ENCODE measurements at regions not wholly inside any gene's neighbourhood (a gene's known extent, or its start where the extent isn't known, plus 50 kb on each side); places are given as distances from the start of the nearest gene placed in this dataset.

DNA sequence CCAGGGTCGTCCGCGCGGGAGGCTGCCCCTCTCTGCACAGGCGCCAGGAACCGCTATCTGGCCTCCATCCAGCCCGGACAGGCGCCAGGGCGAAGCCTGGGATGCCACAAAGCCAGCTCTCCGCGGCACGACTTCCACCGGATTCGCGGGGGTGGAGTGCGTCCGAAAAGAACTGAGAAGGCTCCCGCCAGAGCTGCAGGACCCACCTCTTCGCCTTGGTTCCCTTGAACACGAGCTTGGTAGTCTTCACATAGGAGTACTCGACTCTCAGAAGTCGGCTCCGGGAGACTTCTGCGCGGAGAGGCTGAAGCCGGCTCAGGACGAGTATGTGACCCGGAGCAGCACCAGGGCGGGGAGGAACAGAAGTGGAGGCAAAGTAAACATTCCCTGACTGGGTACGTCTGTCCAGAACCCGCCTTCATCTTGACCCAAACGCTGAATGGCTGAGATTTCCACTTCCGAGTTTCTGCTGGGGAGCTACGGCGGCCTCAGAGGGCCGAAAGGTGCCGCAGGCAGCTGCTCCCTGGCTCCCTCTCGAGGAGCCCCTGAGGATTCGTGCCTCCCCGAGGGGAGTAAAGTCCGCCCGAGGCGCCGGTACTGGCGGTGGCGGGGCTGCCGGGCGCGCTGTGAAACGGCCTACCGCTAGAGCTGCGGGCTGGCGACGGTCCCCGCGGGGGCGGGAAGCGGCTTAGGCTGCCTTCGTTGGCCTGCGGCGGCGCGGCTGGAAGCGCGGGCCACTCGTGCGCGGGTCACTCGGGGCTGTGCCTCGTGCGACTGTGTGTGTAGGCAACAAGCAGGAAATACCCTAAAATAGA is 2654.9 kb upstream of the DEFB115 start (continued):
- TF ChIP-seq MAFG (CRISPR knock-in tag; IDR thresholded peaks at IDR 0.05): peak; percentile 44; the same call in 1 of the 2 replicates
- TF ChIP-seq RXRA (CRISPR knock-in tag; IDR thresholded peaks at IDR 0.05): peak; percentile 61
- TF ChIP-seq, protein P1, sequence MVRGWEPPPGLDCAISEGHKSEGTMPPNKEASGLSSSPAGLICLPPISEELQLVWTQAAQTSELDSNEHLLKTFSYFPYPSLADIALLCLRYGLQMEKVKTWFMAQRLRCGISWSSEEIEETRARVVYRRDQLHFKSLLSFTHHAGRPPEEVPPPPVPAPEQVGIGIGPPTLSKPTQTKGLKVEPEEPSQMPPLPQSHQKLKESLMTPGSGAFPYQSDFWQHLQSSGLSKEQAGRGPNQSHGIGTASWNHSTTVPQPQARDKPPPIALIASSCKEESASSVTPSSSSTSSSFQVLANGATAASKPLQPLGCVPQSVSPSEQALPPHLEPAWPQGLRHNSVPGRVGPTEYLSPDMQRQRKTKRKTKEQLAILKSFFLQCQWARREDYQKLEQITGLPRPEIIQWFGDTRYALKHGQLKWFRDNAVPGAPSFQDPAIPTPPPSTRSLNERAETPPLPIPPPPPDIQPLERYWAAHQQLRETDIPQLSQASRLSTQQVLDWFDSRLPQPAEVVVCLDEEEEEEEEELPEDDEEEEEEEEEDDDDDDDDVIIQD (CRISPR knock-in tag; IDR thresholded peaks at IDR 0.05; ENCODE audit: low read depth): peak; percentile 100
- peak; percentile 97 for TF ChIP-seq SMYD3 (CRISPR knock-in tag; IDR thresholded peaks at IDR 0.05)
- TF ChIP-seq ZNF878 (CRISPR knock-in tag; IDR thresholded peaks at IDR 0.05): peak; percentile 96
- TF ChIP-seq, protein P2, sequence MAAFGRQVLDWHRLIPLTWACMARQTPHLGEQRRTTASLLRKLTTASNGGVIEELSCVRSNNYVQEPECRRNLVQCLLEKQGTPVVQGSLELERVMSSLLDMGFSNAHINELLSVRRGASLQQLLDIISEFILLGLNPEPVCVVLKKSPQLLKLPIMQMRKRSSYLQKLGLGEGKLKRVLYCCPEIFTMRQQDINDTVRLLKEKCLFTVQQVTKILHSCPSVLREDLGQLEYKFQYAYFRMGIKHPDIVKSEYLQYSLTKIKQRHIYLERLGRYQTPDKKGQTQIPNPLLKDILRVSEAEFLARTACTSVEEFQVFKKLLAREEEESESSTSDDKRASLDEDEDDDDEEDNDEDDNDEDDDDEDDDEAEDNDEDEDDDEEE (CRISPR knock-in tag; IDR thresholded peaks at IDR 0.05): peak; percentile 93; the same call in 1 of the 2 replicates
- TF ChIP-seq, protein P3, sequence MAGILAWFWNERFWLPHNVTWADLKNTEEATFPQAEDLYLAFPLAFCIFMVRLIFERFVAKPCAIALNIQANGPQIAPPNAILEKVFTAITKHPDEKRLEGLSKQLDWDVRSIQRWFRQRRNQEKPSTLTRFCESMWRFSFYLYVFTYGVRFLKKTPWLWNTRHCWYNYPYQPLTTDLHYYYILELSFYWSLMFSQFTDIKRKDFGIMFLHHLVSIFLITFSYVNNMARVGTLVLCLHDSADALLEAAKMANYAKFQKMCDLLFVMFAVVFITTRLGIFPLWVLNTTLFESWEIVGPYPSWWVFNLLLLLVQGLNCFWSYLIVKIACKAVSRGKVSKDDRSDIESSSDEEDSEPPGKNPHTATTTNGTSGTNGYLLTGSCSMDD (CRISPR knock-in tag; IDR thresholded peaks at IDR 0.05): 0 out of 2 replicates have a peak, but pooled peaks have one; percentile 25
- peak; percentile 95 for TF ChIP-seq ZNF451 (CRISPR knock-in tag; IDR thresholded peaks at IDR 0.05)
- peak; percentile 87 for TF ChIP-seq ZSCAN20 (CRISPR knock-in tag; IDR thresholded peaks at IDR 0.05; ENCODE audit: borderline replicate concordance)
- peak; percentile 93 for TF ChIP-seq ZNF776 (CRISPR knock-in tag; IDR thresholded peaks at IDR 0.05)
- peak; percentile 97; the same call in 1 of the 2 replicates for TF ChIP-seq ZNF572 (CRISPR knock-in tag; IDR thresholded peaks at IDR 0.05)
- TF ChIP-seq CBX5 (CRISPR knock-in tag; IDR thresholded peaks at IDR 0.05; ENCODE audit: borderline replicate concordance): peak; percentile 97
- TF ChIP-seq, protein P4, sequence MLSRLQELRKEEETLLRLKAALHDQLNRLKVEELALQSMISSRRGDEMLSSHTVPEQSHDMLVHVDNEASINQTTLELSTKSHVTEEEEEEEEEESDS (CRISPR knock-in tag; IDR thresholded peaks at IDR 0.05; ENCODE audit: borderline replicate concordance): peak; percentile 75; the same call in 1 of the 2 replicates
- TF ChIP-seq ZNF264 (CRISPR knock-in tag; IDR thresholded peaks at IDR 0.05): peak; percentile 86; the same call in 1 of the 2 replicates
- peak; percentile 96 for TF ChIP-seq RARG (CRISPR knock-in tag; IDR thresholded peaks at IDR 0.05; ENCODE audit: low read depth)
- TF ChIP-seq, protein P5, sequence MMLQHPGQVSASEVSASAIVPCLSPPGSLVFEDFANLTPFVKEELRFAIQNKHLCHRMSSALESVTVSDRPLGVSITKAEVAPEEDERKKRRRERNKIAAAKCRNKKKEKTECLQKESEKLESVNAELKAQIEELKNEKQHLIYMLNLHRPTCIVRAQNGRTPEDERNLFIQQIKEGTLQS (CRISPR knock-in tag; IDR thresholded peaks at IDR 0.05): peak; percentile 36
- TF ChIP-seq ZNF546 (CRISPR knock-in tag; conservative IDR thresholded peaks at IDR 0.05): peak; percentile 82
- peak; percentile 76 for TF ChIP-seq ZNF460 (CRISPR knock-in tag; IDR thresholded peaks at IDR 0.05; ENCODE audit: borderline replicate concordance)
- TF ChIP-seq RBM39 (IDR thresholded peaks at IDR 0.05; ENCODE audit: low read depth, low read length, poor library complexity, severe bottlenecking): peak; percentile 91
- peak; percentile 88 for TF ChIP-seq ARNT2 (CRISPR knock-in tag; IDR thresholded peaks at IDR 0.05; ENCODE audit: low read depth)
- TF ChIP-seq ZNF280B (CRISPR knock-in tag; IDR thresholded peaks at IDR 0.05; ENCODE audit: borderline replicate concordance): peak; percentile 86
- TF ChIP-seq BATF2 (CRISPR knock-in tag; IDR thresholded peaks at IDR 0.05): peak; percentile 91
- TF ChIP-seq POLR2A (IDR thresholded peaks at IDR 0.05; ENCODE audit: insufficient read depth in 1 of 2, low read depth in 2 of 2, low read length in 2 of 2): peak; percentile 76 to 88

Measured in HepG2 (cell line).